ENCODE measurements at regions not wholly inside any gene's neighbourhood (a gene's known extent, or its start where the extent isn't known, plus 50 kb on each side); places are given as distances from the start of the nearest gene placed in this dataset.

DNA sequence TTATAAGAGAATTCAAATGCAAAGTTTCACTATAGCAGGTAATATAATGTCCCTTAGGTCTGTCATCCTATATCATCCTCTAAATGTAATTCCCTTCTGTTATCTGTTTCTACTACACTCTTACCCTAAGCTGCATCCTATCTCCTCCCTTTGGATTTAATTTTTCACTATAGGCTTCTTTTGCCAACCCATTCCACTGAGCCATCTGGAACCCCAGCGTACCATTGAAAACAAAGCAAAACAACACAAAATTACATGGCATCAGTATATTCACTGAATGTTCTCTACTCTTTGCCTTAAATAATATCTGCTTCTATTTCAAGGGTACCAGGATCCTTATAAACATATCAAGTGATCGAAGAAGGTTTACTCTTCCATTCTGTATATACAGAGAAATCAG, 1530.2 kb upstream of the LRRTM3 start:
- Mint-ChIP-seq H3K4me1 (ENCODE audit: low read depth) (peaks cover 26% of the 10 kb centered on the region), H3K27me3 (ENCODE audit: low read depth) (no peaks in the 10 kb centered on the region), H3K36me3 (ENCODE audit: low read depth) (no peaks in the 10 kb centered on the region), H3K27ac (ENCODE audit: unreplicated experiment) (peak overlapping the region; percentile 42), H3K9me3 (ENCODE audit: low read depth) (no peaks in the 10 kb centered on the region), H3K4me3 (ENCODE audit: unreplicated experiment) (no peak overlapping the region)
- DNase-seq (ENCODE audit: low spot score): no peak
- TF ChIP-seq, protein P1, sequence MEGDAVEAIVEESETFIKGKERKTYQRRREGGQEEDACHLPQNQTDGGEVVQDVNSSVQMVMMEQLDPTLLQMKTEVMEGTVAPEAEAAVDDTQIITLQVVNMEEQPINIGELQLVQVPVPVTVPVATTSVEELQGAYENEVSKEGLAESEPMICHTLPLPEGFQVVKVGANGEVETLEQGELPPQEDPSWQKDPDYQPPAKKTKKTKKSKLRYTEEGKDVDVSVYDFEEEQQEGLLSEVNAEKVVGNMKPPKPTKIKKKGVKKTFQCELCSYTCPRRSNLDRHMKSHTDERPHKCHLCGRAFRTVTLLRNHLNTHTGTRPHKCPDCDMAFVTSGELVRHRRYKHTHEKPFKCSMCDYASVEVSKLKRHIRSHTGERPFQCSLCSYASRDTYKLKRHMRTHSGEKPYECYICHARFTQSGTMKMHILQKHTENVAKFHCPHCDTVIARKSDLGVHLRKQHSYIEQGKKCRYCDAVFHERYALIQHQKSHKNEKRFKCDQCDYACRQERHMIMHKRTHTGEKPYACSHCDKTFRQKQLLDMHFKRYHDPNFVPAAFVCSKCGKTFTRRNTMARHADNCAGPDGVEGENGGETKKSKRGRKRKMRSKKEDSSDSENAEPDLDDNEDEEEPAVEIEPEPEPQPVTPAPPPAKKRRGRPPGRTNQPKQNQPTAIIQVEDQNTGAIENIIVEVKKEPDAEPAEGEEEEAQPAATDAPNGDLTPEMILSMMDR (IDR thresholded peaks at IDR 0.05): no peak

- peaks cover 26% of the 10 kb centered on the region for H3K4me1 Mint-ChIP-seq (ENCODE audit: low read depth)
- H3K4me3 Mint-ChIP-seq (ENCODE audit: unreplicated experiment): no peak overlapping the region
- no peaks in the 10 kb centered on the region for H3K27me3 Mint-ChIP-seq (ENCODE audit: low read depth)
- DNase-seq (ENCODE audit: low spot score): no peak
- no peaks in the 10 kb centered on the region for H3K36me3 Mint-ChIP-seq (ENCODE audit: low read depth)
- H3K27ac Mint-ChIP-seq (ENCODE audit: unreplicated experiment): no peak overlapping the region
- TF ChIP-seq, protein P1 (IDR thresholded peaks at IDR 0.05): no peak
- H3K9me3 Mint-ChIP-seq (ENCODE audit: low read depth): no peaks in the 10 kb centered on the region
These were observed 1528.8 kb upstream of the LRRTM3 start for GRCh38 chr10:65396997-65397396.

- H3K27me3 Mint-ChIP-seq (ENCODE audit: low read depth): no peaks in the 10 kb centered on the region
- no peak for DNase-seq (ENCODE audit: low spot score)
- no peak overlapping the region for H3K27ac Mint-ChIP-seq (ENCODE audit: unreplicated experiment)
- H3K36me3 Mint-ChIP-seq (ENCODE audit: low read depth): no peaks in the 10 kb centered on the region
- TF ChIP-seq, protein P1 (IDR thresholded peaks at IDR 0.05): no peak
- no peak overlapping the region for H3K4me3 Mint-ChIP-seq (ENCODE audit: unreplicated experiment)
- H3K4me1 Mint-ChIP-seq (ENCODE audit: low read depth): no peaks in the 10 kb centered on the region
- peaks cover 3% of the 10 kb centered on the region for H3K9me3 Mint-ChIP-seq (ENCODE audit: low read depth)
These were observed 1517.4 kb upstream of the LRRTM3 start for GRCh38 chr10:65408401-65408800.

DNA sequence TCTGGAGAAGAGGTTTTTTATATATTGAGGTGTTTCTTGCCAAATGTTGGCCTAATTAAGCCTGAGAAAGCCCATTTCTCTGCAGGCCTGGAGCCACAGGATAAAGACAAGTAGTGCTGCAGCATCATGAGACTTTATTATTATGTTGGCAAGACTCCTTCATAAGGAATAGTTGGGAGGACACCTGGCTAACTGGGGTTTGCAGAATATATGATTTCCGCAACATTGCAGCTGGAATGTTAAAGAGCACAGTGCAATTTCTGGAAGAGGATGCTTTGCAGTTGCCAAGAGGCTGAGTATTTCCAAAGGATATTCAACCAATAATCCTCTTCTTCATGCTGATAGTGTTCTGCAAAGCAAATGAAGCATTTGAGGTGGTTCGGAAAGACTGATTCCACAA, 1512.8 kb upstream of the LRRTM3 start:
- Mint-ChIP-seq H3K4me3 (ENCODE audit: unreplicated experiment) (no peak overlapping the region), H3K9me3 (ENCODE audit: low read depth) (peaks cover 20% of the 10 kb centered on the region), H3K27me3 (ENCODE audit: low read depth) (no peaks in the 10 kb centered on the region), H3K27ac (ENCODE audit: unreplicated experiment) (no peak overlapping the region), H3K4me1 (ENCODE audit: low read depth) (peaks cover 13% of the 10 kb centered on the region), H3K36me3 (ENCODE audit: low read depth) (no peaks in the 10 kb centered on the region)
- DNase-seq (ENCODE audit: low spot score): no peak
- TF ChIP-seq, protein P1 (IDR thresholded peaks at IDR 0.05): no peak

GRCh38 chr10:65415318-65415717, 1510.5 kb upstream of the LRRTM3 start:
- TF ChIP-seq, protein P1 (IDR thresholded peaks at IDR 0.05): no peak
- Mint-ChIP-seq H3K27ac (ENCODE audit: unreplicated experiment) (no peak overlapping the region), H3K4me1 (ENCODE audit: low read depth) (peaks cover 28% of the 10 kb centered on the region), H3K27me3 (ENCODE audit: low read depth) (no peaks in the 10 kb centered on the region), H3K4me3 (ENCODE audit: unreplicated experiment) (no peak overlapping the region), H3K9me3 (ENCODE audit: low read depth) (peaks cover 17% of the 10 kb centered on the region), H3K36me3 (ENCODE audit: low read depth) (no peaks in the 10 kb centered on the region)
- no peak for DNase-seq (ENCODE audit: low spot score)
